ENCODE measurements at regions not wholly inside any gene's neighbourhood (a gene's known extent, or its start where the extent isn't known, plus 50 kb on each side); places are given as distances from the start of the nearest gene placed in this dataset.

DNA sequence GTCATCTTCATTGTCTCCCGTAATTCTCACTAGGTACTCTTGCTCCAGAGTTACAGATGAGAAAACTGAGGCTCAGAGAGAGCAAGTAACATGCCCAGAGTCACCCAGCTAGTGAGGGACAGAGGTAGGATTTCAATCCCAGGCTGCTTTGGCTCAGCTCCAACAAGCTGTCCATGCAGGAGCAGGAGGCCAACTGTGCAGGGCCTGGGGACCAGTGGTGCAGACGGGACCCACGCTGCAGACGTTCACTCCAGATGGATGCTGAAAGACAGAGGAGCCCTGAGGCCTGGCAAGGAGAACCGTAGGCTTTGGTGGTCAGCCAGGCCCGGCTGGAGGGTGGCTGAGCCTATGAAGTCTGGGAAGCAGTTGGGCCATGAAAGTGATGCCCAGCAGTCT, 102.6 kb downstream of the MCFD2 start:
- H3K27me3 Mint-ChIP-seq: peaks cover 4% of the 10 kb centered on the region
- H3K36me3 Mint-ChIP-seq (ENCODE audit: low read depth): no peaks in the 10 kb centered on the region
- DNase-seq: no peak
- POLR2A ChIA-PET: no interaction called here
- H3K27ac Mint-ChIP-seq: no peak overlapping the region
- CTCF ChIA-PET: interaction anchor here (0.7 to 2.2 kb wide), 2 partner anchors 30 to 36 kb away, joined by 3 to 5 read pairs; no protein-coding TSS in a partner anchor
- TF ChIP-seq, protein P1, sequence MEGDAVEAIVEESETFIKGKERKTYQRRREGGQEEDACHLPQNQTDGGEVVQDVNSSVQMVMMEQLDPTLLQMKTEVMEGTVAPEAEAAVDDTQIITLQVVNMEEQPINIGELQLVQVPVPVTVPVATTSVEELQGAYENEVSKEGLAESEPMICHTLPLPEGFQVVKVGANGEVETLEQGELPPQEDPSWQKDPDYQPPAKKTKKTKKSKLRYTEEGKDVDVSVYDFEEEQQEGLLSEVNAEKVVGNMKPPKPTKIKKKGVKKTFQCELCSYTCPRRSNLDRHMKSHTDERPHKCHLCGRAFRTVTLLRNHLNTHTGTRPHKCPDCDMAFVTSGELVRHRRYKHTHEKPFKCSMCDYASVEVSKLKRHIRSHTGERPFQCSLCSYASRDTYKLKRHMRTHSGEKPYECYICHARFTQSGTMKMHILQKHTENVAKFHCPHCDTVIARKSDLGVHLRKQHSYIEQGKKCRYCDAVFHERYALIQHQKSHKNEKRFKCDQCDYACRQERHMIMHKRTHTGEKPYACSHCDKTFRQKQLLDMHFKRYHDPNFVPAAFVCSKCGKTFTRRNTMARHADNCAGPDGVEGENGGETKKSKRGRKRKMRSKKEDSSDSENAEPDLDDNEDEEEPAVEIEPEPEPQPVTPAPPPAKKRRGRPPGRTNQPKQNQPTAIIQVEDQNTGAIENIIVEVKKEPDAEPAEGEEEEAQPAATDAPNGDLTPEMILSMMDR (IDR thresholded peaks at IDR 0.05): no peak
- H3K4me1 Mint-ChIP-seq (ENCODE audit: low read depth): no peaks in the 10 kb centered on the region
- H3K4me3 Mint-ChIP-seq: no peak overlapping the region
- peaks cover 5% of the 10 kb centered on the region for H3K9me3 Mint-ChIP-seq
- intact Hi-C loops (cut with micrococcal nuclease): no loop called here
- ATAC-seq: no peak
